ENCODE measurements at regions not wholly inside any gene's neighbourhood (a gene's known extent, or its start where the extent isn't known, plus 50 kb on each side); places are given as distances from the start of the nearest gene placed in this dataset.
"Not testable (repeated sequence)": the region's sequence is repeated elsewhere in the genome, so short reads cannot be mapped to it uniquely, and the experiment has no call there.

DNA sequence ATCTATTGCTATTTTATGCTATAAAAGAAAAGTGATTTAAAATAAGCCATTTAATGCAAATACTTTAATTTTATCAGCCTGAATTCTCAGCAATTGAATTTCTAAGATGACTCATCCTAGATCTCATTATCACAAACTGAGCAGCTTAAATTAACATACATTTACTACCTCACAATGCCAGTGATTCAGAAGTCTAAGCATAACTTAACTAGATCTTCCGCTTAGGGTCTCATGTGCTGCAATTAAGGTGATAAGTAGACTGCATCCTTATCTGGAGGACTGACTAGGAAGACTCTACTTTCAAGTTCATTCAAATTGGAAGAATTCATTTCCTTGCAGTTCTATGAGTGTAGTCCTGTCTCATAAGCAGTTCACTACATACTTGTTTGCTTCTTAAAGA is 286.6 kb downstream of the COL11A1 start:
- DNase-seq (ENCODE audit: low spot score): no peak

DNA sequence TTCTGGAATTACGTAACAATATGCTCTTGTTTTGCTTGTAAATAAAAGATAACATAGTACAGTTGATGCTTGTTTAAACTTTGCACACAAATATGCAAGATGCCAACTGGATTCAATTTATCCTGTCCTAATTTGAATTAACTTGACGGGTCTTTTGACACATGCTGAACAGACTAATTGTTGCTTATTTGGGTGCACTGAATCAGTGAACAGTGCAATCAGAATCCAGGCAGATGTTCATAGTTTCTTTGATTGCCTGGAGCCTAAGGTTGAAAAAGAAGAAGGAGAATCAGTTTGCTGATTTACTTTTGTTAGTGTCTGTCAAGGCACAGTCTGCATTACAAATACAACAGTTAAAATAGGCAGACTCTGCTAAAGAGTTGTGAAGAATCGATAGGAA is 307.9 kb downstream of the COL11A1 start:
- DNase-seq (ENCODE audit: low spot score): no peak

DNA sequence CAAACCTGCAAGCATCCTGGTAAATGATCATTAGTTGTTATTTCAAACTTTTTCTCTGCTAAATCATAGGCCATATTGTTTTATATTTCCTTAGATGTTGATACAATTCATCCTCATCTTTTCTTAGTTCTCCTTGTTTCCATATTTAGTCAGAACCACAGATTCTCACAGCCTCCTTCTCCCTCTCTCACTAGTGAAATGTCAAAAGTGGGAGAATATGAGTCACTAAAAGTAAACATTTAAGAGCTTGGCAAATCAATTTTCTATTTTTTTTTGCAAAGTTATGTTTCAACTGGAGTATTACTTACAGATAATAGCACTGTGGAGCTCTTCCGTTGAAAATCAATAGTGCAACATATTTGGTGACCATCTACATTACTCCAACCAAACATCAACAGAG is 308.8 kb downstream of the COL11A1 start:
- no peak for DNase-seq (ENCODE audit: low spot score)

DNA sequence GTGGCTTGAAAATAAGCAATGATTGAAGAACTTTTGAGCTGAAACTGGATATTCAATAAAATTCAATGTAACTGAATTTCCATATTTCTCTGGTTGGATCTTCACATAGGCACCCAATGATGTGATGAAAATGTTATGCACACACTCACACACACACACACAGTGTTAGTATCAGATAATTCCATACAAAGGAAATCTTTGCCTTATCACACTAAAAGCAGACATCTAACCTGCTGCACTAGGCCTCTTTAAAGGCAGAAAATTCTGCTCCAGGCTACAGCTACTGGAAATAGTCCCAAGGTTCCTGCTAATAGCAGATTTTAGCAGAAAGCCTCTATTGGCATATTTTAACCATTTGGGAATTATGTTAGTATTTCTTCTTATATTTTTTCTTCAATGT is 309.6 kb downstream of the COL11A1 start:
- DNase-seq (ENCODE audit: low spot score): no peak

DNA sequence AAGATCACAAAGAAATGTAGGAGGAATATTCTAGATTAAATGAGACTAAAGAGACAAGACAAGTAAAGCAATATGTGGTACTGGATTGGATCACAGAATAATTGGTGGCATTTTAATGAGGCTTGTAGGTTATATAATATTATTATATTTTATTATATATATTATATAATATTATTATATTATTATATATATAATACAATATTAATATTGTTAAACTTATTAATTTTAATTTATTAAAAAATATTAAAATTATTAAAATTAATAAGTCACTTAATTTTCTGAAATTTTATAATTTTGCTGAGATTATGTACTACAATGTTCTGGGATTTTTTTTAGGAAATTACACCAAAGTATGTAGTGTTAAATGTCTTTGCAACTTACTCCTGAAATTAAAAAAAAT is 311.9 kb downstream of the COL11A1 start:
- no peak for DNase-seq (ENCODE audit: low spot score)

DNA sequence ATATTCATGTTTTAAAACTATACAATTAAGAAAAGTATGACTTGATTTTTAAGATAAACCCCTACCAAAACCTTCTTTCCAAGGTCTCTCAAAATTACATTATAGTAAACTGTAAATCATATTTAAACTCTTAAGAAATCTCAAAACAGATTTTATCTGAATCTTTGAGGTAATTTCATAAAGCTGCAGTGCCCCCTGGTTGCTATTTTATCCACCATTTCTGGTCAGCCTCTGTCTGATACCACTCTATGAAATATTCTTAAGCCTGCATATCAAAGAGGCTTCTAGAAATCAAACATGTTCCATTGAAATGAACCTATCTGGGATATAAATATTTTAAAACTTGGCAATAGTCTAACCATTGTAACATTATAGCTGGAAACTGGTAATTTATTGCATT is 317.3 kb downstream of the COL11A1 start:
- no peak for DNase-seq (ENCODE audit: low spot score)

DNA sequence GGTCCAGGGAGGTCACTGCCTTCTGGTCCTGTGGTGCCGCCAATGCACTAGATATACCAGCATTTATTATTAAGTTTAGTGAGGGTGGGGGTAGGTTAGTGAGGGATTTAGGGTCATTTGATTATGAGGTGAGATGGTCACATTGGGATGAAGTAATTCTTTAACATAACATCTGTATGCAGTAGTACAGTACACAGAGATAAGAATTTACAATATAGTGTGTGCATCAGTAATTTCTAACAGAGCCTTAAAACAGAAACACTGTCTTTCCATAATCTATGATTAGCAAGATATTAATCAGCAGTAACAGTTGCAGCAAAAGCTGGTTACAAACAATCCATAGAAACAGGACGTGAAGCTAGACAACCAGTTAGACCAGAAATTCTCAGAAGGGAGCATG is 318.4 kb downstream of the COL11A1 start:
- DNase-seq (ENCODE audit: low spot score): not testable (repeated sequence)

DNA sequence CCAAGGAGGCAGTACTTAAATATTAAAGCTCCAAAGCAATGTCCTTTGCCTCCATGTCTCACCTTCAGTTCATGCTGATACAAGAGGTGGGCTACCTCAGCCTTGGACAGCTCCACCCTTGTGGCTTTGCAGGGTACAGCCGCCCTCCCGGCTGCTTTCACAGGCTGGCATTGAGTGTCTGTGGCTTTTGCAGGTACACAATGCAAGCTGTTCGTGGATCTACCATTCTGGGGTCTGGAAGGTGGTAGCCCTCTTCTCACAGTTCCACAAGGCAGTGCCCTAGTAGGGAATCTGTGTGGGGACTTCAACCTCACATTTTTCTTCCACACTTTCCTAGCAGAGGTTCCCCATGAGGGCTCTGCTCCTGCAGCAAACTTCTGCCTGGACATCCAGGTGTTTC is 324.8 kb downstream of the COL11A1 start:
- DNase-seq (ENCODE audit: low spot score): no peak

DNA sequence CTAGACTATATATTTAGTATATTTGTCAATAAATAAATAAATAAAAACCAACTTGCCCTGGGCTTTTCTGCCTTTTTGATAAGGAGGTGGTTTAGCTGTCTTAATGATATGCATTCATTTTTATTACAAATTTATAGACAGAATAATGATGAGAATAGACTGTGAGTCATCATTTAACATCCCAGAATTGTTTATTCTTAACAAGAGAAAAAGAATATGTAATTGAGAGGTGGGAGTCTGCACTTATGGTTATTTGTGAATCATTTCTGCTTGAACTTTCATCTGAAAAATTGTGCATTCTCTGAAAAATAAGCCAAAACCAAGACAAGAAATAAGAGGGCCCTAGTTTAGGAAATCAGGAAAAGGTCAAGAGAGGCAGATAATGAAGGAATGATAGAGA is 326.2 kb downstream of the COL11A1 start:
- no peak for DNase-seq (ENCODE audit: low spot score)

DNA sequence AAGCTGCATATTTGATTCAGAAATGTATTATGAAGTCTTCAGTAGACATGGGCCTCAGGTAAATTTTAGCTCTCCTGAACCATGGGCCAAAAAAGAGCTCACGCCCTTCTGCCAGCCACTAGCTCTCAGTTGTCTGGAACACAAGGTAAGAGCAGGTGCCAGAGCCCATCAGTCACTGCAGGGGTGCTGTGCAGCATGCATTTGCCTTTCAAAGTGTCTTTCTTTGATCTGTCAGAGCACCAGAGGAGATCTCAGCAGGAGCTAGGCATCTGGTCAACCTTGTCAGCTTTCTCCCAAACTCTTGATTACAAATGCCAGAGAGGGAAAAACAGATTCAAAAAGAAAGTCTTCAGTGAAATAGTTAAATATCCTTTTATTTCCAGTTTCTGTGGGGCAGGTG is 332.3 kb downstream of the COL11A1 start:
- no peak for DNase-seq (ENCODE audit: low spot score)

DNA sequence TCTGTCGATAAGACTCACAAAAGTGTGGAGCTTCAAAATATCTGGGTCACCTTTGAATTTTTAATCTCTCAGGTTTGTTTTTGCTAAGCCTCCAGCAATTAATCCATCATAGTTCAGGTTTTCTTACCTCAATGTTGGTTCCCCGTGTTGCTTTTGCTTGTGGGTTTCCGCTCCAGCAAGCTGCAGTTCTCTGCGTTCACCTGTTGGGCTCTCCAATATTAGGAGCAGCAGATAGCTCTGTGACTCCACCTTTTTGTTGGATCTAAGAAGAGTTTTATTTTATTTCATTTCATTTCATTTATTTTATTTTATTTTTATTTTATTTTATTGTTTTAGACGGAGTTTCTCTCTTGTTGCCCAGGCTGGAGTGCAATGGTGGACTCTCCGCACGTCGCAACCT is 335.5 kb downstream of the COL11A1 start:
- no peak for DNase-seq (ENCODE audit: low spot score)

DNA sequence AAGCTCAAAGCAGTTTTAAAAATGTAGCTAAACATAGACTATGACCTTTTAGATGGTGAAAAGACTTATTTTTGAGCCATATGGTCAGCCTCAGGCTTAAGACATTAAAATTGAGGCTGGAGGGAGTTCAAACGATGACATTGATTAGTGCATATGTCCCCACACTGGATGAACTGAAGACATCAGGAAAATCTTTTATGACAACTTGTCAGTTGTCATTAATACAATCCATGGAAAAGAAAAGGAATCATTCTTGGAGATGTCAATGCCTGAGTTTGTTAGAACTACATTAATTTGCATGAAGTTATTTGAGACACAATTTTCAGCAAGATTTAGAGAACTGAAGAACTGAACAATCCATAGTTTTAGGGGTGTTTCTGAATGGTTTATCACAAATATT is 349.9 kb downstream of the COL11A1 start:
- DNase-seq (ENCODE audit: low spot score): no peak

DNA sequence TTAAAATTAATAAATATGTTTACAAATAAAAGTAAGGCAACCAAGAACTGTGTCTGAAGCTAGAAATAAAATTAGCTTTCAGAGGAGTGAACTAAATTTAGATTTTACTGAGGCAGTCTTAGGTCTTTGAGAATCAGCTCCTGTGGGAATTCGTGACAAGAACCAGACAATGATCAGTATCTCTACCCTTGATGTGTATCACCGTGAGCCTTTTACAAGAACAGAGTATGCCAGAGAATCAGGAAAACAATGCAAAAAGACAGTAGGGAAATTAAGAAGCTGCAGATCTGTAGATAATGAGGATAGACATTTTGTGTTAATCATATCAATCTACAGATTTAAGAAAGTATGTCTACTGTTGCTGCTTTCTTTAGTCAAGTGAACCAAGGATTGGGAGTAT is 351.0 kb downstream of the COL11A1 start:
- no peak for DNase-seq (ENCODE audit: low spot score)

DNA sequence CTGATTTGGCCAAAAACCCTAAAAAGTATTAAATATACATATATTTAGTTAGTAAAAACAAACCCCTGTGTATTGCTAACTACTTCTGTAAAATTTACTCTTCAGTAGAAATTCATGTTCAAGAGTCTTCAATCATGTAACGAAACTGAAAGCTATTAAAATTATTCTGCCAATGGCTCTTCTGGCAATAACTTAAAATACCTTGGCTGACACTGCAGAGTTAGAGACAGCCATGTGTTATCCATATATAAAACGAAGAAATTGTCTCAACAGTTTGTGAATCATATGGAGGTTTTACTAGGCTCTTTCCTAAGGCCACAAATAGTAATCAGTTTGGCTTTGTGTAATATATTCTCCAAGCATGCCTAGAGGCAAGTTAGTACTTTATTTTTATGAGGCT is 357.2 kb downstream of the COL11A1 start:
- no peak for DNase-seq (ENCODE audit: low spot score)

DNA sequence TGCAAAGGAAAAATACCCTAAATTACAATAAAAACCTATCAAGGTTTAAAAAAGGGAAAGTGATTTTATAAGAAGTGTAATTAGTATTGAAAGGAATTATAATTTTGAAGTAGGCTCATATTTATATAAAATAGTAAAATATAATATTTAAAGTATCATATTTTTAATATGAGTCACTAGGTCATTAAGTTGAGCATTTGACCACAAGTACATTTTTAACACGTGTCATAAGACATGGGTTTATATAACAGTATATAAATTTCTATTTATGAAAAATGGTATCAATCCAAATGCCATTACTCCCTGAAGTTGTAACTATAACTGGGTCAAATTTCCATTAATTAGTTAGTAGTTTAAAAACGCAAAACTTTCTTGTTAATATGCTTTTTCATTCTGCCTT is 365.9 kb downstream of the COL11A1 start:
- no peak for DNase-seq (ENCODE audit: low spot score)

DNA sequence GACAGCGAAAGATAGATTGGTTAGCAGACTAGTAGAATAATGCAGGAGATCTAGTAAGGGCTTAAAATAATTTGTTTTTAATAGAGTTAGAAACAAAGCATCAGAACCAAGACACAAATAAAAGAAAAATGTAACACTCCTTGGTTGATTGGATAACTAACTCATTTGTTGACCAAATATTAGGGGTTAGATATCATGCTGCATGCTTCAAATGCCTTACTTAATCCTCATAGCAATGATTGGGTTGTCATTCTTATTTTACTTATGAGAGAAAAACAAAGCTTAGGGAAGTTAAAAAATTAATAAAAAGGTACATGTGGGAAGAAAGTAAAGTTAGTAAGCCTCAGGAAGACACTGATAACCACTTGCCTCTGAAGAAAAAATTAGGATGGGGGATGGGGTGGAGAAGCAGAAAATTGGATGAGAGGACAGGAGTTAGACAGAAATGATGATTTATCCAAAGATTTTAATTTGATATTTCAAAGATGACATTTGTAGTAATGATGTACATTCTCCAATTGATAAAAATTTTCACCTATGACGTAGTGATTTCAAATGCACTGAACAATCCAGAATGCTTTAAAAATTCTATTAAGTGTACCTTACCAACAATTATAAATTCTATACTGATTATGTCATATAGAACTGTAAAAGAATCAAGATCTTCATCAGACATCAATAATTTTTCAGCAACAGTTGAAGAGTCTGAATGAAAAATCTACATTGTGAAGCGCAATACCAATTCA is 374.7 kb downstream of the COL11A1 start:
- no peak for DNase-seq (ENCODE audit: low spot score)

DNA sequence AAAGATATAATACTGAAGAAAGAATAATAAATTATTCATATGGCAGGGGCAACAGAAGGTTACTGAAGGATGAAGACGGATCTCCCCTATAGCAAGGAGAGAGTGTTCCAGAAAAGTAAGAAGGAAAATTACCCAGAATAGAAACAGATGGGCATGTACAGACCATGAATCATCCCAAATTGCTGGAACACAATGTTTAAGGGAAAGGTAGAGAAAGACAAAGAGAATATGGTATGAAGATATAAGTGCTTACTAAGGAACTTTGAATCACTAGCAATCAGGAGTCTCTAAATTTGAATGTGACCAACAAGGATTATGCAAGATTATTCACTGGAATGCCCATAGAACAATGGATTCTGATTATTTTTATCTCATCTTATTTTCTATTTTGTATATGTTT is 375.4 kb downstream of the COL11A1 start:
- DNase-seq (ENCODE audit: low spot score): no peak

DNA sequence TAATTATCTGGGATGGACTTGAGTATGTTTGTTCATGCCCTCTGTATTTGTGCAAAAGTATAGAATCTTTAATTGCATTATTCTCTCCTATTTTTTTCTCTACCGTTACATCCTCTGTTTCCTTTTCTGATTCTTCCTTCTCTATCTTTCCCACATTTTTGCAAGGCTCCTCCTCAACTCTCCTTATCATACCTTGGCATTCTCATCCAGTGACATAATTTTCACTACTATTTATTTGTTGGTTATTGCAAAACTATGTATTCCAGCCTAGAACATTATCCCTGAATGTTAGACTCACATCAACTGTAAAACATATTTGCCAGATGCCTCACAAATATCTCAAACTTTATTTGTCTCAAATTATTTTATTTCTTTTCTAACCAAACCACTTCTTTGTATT is 381.9 kb downstream of the COL11A1 start:
- DNase-seq (ENCODE audit: low spot score): no peak

DNA sequence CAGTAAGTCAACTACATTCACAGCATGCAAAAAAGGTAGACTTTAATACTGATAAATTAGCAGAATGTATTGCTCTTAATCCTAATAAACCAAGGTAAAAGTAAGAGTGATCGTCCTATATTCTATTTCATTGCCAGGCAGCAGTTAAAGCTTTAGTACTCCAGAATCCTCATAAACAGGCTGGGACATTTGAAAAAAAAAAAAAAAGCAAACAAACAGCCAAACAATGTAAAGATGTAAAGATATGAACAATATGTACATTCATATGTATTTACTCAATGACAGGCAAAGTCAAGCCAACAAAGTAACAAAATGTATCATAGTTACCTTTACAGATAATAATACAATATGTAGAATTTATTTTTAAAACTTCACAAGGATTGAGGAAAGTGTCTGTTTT is 383.6 kb downstream of the COL11A1 start:
- no peak for DNase-seq (ENCODE audit: low spot score)

DNA sequence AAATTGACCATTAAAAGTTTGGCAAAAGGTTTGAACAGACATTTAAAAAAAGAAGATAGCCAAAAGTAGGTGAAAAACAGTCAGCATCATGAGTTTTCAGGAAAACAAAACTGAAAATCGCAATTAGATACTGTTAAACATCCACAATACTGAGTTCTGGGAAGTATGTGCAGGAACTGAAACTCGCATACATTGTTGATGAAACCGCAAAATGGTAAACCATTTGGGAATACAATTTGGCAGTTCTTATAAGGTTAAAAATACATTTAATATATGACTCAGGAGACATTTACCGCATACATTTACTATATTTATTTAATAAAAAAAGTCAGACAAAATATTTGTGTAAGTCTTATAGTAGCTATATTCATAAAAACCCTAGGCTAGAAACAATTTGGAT is 393.2 kb downstream of the COL11A1 start:
- no peak for DNase-seq (ENCODE audit: low spot score)

DNA sequence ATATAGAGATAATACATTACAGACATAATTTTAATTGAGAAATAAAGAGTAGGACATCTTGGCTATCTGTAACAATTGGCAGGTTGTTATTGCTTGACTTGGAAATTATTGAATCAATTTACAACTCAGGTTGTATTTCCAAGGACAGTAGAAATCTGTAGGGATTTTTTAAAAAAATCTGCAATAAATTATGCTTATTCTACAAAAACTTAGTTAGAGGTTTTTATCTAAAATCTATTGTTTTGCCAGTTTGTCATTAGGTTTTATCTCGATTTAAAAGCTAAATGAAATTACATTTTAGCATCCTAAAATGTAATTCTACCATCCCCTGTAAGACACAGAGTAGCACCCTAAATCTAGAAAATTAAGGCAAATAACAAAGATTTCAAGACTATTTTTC is 408.8 kb downstream of the COL11A1 start:
- no peak for DNase-seq (ENCODE audit: low spot score)

DNA sequence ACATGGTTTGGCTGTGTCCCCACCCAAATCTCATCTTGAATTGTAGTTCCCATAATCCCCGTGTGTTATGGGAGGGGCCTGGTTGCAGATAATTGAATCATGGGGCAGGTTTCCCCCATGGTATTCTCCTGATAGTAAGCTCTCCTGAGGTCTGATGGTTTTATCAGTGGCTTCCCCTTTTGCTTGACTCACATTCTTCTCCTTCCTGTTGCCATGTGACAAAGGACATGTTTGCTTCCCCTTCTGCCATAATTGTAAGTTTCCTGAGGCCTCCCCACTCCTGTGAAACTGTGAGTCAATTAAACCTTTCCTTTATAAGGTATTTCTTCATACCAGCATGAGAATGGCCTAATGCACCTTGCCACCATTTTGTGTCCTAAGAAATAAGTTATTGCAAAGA is 415.0 kb downstream of the COL11A1 start:
- DNase-seq (ENCODE audit: low spot score): no peak

DNA sequence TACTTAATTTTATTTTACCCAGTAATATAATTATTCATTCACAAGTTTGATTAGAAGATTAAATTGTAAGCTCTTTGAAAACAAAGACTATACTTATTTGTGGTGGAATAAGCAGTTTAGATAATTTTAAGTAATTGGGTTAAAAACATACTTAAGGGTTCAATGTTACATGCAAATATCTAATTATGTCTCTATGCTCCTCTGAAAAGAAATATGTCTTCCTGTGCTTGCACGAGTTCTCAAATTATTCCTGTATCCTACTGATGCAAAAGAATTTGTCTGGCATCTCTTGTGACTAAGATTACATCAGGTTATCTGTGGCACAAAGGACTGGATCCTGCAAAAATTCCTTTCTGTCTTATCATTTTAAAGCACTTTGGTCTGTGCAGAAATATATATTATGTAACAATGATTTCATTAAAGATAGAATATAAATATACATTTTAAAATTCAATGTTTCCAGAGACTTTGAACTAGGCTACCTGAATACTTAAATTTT is 416.7 kb downstream of the COL11A1 start:
- DNase-seq (ENCODE audit: low spot score): no peak

DNA sequence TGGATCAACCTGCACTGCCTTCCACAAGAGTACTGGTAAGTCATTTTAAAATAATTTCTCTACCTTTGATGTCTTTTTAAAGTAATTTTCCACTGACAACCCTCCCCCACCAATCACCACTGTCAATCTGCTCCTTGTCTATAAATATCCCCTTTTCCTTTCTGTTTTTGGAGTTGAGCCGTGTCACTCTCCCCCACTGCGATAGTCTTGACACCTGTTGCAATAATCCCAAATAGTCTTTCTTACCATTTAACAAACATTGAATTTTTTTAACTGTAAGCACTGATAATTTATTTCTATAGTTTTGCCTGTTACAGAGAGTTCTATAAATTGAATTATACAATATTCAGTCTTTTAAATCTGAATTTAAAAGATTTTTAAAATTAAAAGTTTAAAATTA is 420.9 kb downstream of the COL11A1 start:
- DNase-seq (ENCODE audit: low spot score): no peak

DNA sequence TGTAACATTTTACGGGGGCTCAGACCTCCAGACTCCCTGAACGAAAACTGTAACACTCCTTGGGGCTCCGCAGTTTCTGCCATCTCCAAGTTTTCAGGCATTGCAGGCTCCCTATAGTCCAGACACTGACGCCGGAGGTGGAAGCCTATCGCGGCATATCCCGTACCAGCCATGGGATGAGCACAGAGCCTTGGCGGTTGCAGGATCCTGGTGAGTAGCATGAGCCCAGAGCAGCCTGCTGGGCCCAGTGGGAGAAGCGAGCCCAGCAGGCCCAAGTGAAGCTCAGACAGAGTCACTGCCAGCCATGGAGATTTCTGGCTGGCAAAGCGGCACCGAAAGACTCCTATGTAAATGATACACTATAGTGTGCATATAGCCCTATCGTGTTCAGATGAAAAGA is 446.8 kb downstream of the COL11A1 start:
- DNase-seq (ENCODE audit: low spot score): no peak
